ENCODE measurements at regions not wholly inside any gene's neighbourhood (a gene's known extent, or its start where the extent isn't known, plus 50 kb on each side); places are given as distances from the start of the nearest gene placed in this dataset.

DNA sequence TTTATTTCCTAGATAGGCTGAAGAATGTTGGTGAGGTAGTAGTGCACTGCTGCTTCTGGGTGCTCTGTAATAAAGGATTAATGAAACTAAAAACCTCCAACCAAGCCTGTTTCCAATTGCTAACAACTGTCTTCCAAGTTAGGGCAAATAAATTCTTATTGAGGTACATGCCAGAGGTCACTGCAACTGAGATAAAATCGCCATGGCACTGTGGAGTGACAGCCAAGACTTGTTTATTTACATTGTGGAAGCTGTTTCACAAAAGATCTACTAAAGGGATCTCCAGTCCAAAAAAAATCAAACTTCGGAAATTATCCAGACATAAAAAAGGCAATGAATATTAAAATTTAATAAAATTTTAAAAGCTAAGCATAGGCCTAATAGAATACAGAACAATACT is 65.2 kb downstream of the HYCC1 start:
- ATAC-seq (ENCODE audit: insufficient read depth, low FRiP score) (no peak), DNase-seq (peak in 2 of 3 donors; percentile 38 to 50)
- WGBS, 2 donors: 40 to 65% methylated on average over 2 of the region's 2 CpGs
- H3K27ac ChIP-seq (ENCODE audit: low read depth in 1 of 2, low read length in 1 of 2): no peak overlapping the region
- no peak overlapping the region for H3K4me3 ChIP-seq
- no peaks in the 10 kb centered on the region for H3K9me3 ChIP-seq (ENCODE audit: control insufficient read depth in 4 of 4, insufficient read depth in 3 of 4, low read length in 3 of 4)
- TF ChIP-seq, protein P1, sequence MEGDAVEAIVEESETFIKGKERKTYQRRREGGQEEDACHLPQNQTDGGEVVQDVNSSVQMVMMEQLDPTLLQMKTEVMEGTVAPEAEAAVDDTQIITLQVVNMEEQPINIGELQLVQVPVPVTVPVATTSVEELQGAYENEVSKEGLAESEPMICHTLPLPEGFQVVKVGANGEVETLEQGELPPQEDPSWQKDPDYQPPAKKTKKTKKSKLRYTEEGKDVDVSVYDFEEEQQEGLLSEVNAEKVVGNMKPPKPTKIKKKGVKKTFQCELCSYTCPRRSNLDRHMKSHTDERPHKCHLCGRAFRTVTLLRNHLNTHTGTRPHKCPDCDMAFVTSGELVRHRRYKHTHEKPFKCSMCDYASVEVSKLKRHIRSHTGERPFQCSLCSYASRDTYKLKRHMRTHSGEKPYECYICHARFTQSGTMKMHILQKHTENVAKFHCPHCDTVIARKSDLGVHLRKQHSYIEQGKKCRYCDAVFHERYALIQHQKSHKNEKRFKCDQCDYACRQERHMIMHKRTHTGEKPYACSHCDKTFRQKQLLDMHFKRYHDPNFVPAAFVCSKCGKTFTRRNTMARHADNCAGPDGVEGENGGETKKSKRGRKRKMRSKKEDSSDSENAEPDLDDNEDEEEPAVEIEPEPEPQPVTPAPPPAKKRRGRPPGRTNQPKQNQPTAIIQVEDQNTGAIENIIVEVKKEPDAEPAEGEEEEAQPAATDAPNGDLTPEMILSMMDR (IDR thresholded peaks at IDR 0.05; ENCODE audit: control extremely low read depth, extremely low read depth): no peak
- no peak overlapping the region for H3K9ac ChIP-seq (ENCODE audit: insufficient read depth in 1 of 2, low read length in 2 of 2)
- H3K4me1 ChIP-seq (ENCODE audit: control insufficient read depth in 5 of 5, insufficient read depth in 5 of 5, low read length in 5 of 5): peaks cover 0 to 45% (median 6%) of the 10 kb centered on the region in 5 donors
- peaks cover 0 to 17% (median under 1%) of the 10 kb centered on the region in 4 donors for H3K36me3 ChIP-seq (ENCODE audit: control insufficient read depth in 4 of 4, insufficient read depth in 4 of 4, low read length in 4 of 4)
- no peaks in the 10 kb centered on the region for H3K27me3 ChIP-seq (ENCODE audit: control insufficient read depth in 3 of 3, insufficient read depth in 3 of 3, low read length in 2 of 3)

DNA sequence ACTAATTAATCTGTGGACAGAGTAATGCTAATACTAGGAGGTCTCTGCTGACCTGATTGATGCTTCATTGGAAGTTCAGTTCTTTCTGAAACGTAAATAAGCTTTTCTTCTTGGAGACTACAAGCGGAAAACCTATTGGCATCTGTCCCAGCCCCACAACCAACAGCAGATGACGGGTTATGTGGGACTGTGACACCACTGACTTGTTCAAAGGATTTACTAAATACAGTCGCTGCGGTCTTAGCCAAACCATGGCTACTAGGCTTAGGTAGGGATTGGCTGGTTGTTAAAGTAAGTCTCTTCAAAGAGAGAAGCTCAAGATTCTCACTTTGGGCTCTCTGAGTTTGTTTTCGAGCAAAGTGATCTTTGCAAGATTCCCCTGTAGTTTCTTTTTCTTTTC is 68.3 kb downstream of the HYCC1 start:
- TF ChIP-seq, protein P1 (IDR thresholded peaks at IDR 0.05; ENCODE audit: control extremely low read depth, extremely low read depth): no peak
- Histone ChIP-seq H3K4me1 (ENCODE audit: control insufficient read depth in 5 of 5, insufficient read depth in 5 of 5, low read length in 5 of 5) (peaks cover 0 to 46% (median 6%) of the 10 kb centered on the region in 5 donors), H3K9ac (ENCODE audit: insufficient read depth in 1 of 2, low read length in 2 of 2) (peak overlapping the region in 1 of 2 donors; percentile 7), H3K9me3 (ENCODE audit: control insufficient read depth in 4 of 4, insufficient read depth in 3 of 4, low read length in 3 of 4) (no peaks in the 10 kb centered on the region), H3K27me3 (ENCODE audit: control insufficient read depth in 3 of 3, insufficient read depth in 3 of 3, low read length in 2 of 3) (no peaks in the 10 kb centered on the region), H3K27ac (ENCODE audit: low read depth in 1 of 2, low read length in 1 of 2) (no peak overlapping the region), H3K4me3 (no peak overlapping the region), H3K36me3 (ENCODE audit: control insufficient read depth in 4 of 4, insufficient read depth in 4 of 4, low read length in 4 of 4) (peaks cover 0 to 20% (median 3%) of the 10 kb centered on the region in 4 donors)
- ATAC-seq (ENCODE audit: insufficient read depth, low FRiP score) (no peak), DNase-seq (peak; percentile 76 to 92 (median 87))
- WGBS, 2 donors: 88 to 92% methylated on average over 6 of the region's 6 CpGs

DNA sequence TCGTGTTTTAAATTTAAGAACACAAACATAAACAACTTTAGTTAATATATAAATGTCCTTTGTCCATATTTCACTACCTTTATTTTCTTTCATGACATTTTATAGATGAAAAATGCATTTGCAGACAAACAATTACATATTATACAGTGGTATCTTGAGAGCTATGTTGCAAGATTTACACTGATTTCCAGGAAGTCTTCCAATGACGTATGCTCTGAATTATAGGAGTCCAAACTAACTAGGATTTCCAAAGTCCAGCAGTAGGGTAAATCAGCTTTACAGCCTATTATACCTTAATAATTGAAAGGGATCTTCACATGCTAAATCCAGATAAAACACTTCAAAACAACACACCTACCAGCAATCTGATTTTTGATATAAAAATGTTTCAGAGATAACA is 69.4 kb downstream of the HYCC1 start:
- TF ChIP-seq, protein P1 (IDR thresholded peaks at IDR 0.05; ENCODE audit: control extremely low read depth, extremely low read depth): no peak
- peaks cover 0 to 40% (median 5%) of the 10 kb centered on the region in 5 donors for H3K4me1 ChIP-seq (ENCODE audit: control insufficient read depth in 5 of 5, insufficient read depth in 5 of 5, low read length in 5 of 5)
- ATAC-seq (ENCODE audit: insufficient read depth, low FRiP score): no peak
- H3K27me3 ChIP-seq (ENCODE audit: control insufficient read depth in 3 of 3, insufficient read depth in 3 of 3, low read length in 2 of 3): no peaks in the 10 kb centered on the region
- DNase-seq: peak in 2 of 3 donors; percentile 33 to 50
- H3K27ac ChIP-seq (ENCODE audit: low read depth in 1 of 2, low read length in 1 of 2): no peak overlapping the region
- no peak overlapping the region for H3K9ac ChIP-seq (ENCODE audit: insufficient read depth in 1 of 2, low read length in 2 of 2)
- no peaks in the 10 kb centered on the region for H3K9me3 ChIP-seq (ENCODE audit: control insufficient read depth in 4 of 4, insufficient read depth in 3 of 4, low read length in 3 of 4)
- WGBS, 2 donors: 73 to 80% methylated on average over 2 of the region's 2 CpGs
- no peak overlapping the region for H3K4me3 ChIP-seq
- peaks cover 0 to 20% (median 4%) of the 10 kb centered on the region in 4 donors for H3K36me3 ChIP-seq (ENCODE audit: control insufficient read depth in 4 of 4, insufficient read depth in 4 of 4, low read length in 4 of 4)

DNA sequence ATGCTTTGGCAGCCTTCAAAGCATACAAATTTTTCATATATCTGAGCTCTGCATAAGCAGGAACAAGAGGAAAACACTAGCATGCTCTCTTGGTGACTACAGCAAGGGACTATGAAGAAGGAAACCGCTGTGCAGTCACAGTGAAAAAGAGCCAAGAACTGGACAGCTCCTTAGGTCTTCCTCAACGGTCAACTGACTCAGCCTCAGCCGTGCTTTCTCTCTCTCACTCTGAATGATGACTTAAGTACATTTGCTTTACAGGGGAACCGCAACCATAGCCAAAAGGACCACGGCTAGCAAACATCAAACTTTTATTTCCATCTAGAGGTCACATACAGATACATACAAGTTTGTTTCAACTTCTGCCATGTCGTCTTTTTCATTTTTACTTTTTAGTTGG is 69.9 kb downstream of the HYCC1 start:
- peaks cover 0 to 35% (median 5%) of the 10 kb centered on the region in 5 donors for H3K4me1 ChIP-seq (ENCODE audit: control insufficient read depth in 5 of 5, insufficient read depth in 5 of 5, low read length in 5 of 5)
- no peak overlapping the region for H3K27ac ChIP-seq (ENCODE audit: low read depth in 1 of 2, low read length in 1 of 2)
- H3K36me3 ChIP-seq (ENCODE audit: control insufficient read depth in 4 of 4, insufficient read depth in 4 of 4, low read length in 4 of 4): peaks cover 0 to 20% (median 4%) of the 10 kb centered on the region in 4 donors
- no peaks in the 10 kb centered on the region for H3K9me3 ChIP-seq (ENCODE audit: control insufficient read depth in 4 of 4, insufficient read depth in 3 of 4, low read length in 3 of 4)
- no peak overlapping the region for H3K9ac ChIP-seq (ENCODE audit: insufficient read depth in 1 of 2, low read length in 2 of 2)
- ATAC-seq (ENCODE audit: insufficient read depth, low FRiP score) (no peak), DNase-seq (peak; percentile 56 to 92 (median 81))
- WGBS, 2 donors: 66 to 84% methylated on average over 6 of the region's 6 CpGs
- H3K27me3 ChIP-seq (ENCODE audit: control insufficient read depth in 3 of 3, insufficient read depth in 3 of 3, low read length in 2 of 3): no peaks in the 10 kb centered on the region
- H3K4me3 ChIP-seq: no peak overlapping the region
- TF ChIP-seq, protein P1 (IDR thresholded peaks at IDR 0.05; ENCODE audit: control extremely low read depth, extremely low read depth): no peak
